Caki2 (cell line): ENCODE measurements at regions not wholly inside any gene's neighbourhood (a gene's known extent, or its start where the extent isn't known, plus 50 kb on each side); places are given as distances from the start of the nearest gene placed in this dataset.
"Not testable (repeated sequence)": the region's sequence is repeated elsewhere in the genome, so short reads cannot be mapped to it uniquely, and the experiment has no call there.

Source experiments
- DNase-seq: peaks from one replicate; pipeline ENCODE4 v3.0.0-alpha.2; 2015; ENCODE audit warnings: low read depth
- in situ Hi-C: cut with HindIII; loops from 2 replicates; pipeline ENCODE4 v1.10.0; 2016; ENCODE audit warnings: low sequenced_read_pairs, low pct_unique_long_range_greater_than_20kb, mixed read lengths

DNA sequence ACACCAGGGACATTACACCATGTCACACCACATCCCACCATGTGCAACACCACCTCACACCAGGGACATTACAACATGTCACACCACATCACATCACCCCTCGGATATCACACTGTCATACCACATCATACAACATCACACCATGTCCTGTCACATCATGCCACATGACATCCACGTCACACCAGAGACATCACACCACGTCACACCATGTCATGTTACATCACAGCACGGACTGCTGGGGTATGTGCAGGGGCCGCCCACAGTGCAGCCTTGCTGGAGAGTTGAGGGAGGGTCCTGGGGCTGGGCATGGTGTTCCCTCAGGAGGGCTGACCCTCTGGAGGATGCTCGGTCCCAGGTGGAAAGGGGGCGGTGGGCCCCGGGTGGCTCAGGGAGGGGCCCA lies 91.4 kb downstream of the TMEM121 start:
- DNase-seq, in situ Hi-C loops: not testable (repeated sequence)

GRCh38 chr14:105619324-105619723 lies 92.9 kb downstream of the TMEM121 start:
- DNase-seq, in situ Hi-C loops: not testable (repeated sequence)

- DNase-seq, in situ Hi-C loops: not testable (repeated sequence)
Measured at GRCh38 chr14:105620178-105620864, 93.9 kb downstream of the TMEM121 start.

DNA sequence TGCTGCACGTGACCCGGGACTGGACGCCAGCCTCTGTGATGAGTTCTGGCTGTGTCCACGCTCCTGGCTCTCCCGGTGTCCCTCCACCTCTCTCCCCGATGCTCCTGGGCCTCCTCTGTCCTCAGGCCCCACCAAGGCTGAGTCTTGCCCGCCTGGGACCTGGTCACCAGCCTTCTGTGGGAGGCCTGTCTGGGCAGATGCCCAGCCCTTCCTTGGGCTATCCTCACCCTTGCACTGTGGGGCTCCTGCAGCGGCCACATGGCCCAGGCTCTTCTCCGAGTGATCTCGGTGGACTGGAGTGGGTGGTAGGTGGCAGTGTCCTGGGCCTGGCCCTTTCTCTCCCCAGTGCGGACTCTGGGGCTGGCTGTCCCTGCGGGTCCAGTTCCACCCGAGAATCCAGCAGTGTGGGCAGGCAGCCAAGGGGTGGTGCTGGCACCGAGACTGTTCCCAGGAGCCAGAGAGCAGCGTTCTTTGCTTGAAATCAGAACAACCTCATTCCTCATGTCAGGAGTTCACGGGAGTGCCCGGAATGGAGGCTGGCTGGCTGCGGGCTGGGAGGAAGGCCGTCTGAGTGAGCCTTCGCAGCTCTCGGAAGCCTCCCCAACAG lies 94.6 kb downstream of the TMEM121 start:
- in situ Hi-C loops, DNase-seq: not testable (repeated sequence)

GRCh38 chr14:105621479-105622328 lies 95.3 kb downstream of the TMEM121 start:
- DNase-seq, in situ Hi-C loops: not testable (repeated sequence)

DNA sequence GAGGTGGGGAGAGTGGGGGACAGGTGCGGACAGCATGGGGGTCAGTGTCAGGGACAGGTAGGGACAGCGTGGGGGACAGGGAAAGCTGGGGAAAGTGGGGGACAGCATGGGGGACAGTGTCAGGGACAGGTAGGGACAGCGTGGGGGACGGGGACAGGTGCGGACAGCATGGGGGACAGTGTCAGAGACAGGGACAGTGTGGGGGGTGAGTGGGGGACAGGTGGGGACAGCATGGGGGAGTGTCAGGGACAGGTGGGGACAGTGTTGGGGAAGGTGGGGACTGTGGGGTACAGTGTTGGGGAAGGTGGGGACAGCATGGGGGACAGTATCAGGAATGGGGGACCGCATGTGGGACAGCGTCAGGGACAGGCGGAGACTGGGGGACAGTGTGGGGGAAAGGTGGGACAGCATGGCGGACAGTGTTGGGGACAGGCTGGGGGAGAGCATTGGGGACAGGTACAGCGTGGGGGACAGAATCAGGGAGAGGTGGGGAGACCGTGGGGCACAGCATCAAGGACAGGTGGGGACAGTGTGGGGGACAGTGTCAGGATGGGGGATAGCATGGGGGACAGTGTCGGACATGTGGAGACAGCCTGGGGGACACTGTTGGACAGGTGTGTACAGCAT lies 96.1 kb downstream of the TMEM121 start:
- DNase-seq = no peak
- in situ Hi-C loops = no loop called here

DNA sequence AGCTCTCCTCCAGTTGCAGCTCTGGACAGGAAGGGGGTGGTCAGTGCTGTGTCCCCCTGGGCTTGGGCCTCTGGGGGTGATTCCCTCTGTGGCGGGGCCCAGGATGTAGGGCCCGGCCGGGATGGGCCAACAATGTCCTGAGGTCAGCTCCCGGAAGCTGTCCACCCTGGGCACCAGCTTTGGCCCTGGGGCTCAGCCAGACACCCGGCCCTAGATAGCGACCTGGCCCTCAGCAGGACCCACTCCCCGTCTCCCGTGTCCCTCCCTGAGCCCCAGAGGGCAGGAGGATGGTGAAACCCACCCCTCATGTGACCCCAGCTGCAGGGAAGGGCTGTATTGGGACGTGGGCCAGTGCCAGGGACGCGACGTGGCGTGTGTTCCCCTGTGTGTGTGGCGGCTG lies 96.8 kb downstream of the TMEM121 start:
- in situ Hi-C loops, DNase-seq: not testable (repeated sequence)

GRCh38 chr14:105624346-105624745 lies 98.0 kb downstream of the TMEM121 start:
- in situ Hi-C loops, DNase-seq: not testable (repeated sequence)

GRCh38 chr14:105624749-105625434 lies 98.5 kb downstream of the TMEM121 start:
- in situ Hi-C loops, DNase-seq: not testable (repeated sequence)

DNA sequence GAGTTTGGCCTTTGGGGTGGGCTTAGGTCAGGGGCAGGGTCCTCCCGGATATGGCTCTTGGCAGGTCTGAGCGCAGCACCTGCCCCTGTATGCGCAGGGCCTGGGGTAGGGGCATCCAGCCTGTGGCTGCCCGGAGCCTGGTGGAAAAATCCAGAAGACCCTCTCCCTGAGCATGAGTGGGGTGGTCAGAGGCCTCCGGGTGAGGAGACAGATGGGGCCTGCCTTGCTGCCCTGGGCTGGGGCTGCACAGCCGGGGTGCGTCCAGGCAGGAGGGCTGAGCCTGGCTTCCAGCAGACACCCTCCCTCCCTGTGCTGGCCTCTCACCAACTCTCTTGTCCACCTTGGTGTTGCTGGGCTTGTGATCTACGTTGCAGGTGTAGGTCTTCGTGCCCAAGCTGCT lies 99.1 kb downstream of the TMEM121 start:
- in situ Hi-C loops, DNase-seq: not testable (repeated sequence)

- in situ Hi-C loops, DNase-seq: not testable (repeated sequence)
Measured at GRCh38 chr14:105626111-105626510, 99.7 kb downstream of the TMEM121 start.

DNA sequence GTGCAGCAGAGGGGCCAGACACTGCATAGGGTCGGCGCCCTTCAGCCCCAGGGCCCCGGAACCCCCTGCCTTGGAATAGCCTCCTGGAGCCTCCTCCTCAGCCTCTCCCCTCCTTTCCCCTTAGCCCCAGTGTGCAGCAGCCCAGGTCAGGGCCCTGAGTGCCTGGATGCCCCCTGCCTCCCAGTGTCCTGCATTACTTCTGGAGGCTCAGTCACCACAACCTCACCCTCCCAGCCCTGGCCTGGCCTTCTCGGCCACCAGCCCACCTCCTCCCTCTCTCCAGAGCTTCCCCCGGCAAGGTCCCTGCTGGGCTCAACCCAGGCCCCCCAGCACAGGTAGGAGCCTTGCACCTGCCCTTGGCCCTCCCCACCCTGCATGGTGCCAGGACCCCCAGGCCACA lies 100.3 kb downstream of the TMEM121 start:
- DNase-seq, in situ Hi-C loops: not testable (repeated sequence)

GRCh38 chr14:105627287-105627686 lies 100.9 kb downstream of the TMEM121 start:
- in situ Hi-C loops, DNase-seq: not testable (repeated sequence)

DNA sequence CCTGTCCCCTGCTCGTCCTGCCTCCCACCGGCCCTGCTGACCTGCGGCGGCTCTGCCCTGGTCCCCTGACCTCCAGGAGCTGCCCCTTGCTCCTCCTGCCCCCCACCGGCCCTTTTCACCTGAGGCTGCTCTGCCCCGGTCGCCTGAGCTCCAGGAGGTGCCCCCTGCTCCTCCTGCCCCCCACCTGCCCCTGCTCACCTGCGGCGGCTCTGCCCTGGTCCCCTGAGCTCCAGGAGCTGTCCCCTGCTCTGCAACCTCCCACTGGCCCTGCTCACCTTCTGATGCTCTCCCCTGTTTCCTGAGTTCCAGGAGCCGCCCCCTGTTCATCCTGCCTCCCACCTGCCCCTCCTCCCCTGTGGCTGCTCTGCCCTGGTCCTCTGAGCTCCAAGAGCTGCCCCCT lies 101.3 kb downstream of the TMEM121 start:
- DNase-seq = no peak
- in situ Hi-C loops = no loop called here

DNA sequence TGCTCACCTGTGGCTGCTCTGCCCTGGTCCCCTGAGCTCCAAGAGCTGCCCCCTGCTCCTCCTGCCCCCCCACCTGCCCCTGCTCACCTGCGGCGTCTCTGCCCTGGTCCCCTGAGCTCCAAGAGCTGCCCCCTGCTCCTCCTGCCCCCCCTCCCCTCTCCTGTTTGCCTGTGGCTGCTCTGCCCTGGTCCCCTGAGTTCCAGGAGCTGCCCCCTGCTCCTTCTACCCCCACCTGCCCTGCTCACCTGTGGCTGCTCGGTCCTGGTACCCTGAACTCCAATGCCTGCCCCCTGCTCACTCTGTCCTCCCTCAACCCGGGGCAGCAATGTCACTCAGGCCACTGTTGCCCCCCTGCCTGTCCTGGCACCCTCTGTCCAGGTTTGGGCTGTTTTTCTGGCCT lies 101.7 kb downstream of the TMEM121 start:
- in situ Hi-C loops, DNase-seq: not testable (repeated sequence)

DNA sequence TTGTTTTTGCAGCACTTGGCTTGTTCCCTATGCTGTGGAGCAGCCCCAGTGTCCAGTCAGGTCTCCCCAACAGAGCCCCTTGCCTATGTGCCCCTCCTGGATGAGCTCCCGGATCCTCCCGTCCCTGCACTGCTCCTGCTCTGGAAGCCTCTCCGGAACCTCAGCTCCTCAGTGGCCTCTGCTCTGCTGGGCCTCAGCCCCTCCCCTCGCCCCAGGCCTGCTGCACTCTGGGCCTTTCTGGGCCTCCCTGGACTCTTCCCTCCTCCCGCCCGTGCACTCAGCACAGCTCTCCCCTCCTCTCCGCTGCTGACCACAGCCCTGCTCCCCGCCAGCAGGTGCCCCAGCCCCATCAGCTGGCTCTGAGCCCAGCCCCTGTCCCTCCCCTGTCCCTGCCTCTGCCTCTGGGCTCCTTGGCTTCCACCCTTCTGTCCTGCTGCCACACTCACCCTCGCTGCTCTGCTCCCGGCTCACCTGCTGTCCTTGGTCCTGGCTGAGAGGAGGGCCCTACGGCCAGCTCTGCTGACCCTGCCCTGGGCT lies 102.2 kb downstream of the TMEM121 start:
- in situ Hi-C loops = not testable (repeated sequence)

GRCh38 chr14:105629091-105629885 lies 102.9 kb downstream of the TMEM121 start:
- DNase-seq, in situ Hi-C loops: not testable (repeated sequence)

More for the DNA sequence above, 102.2 kb downstream of the TMEM121 start:
- DNase-seq = not testable (repeated sequence)
